HEK293 (cell line): ENCODE measurements at regions not wholly inside any gene's neighbourhood (a gene's known extent, or its start where the extent isn't known, plus 50 kb on each side); places are given as distances from the start of the nearest gene placed in this dataset.

ENCODE experiments used
- CTCF ChIA-PET: fragments of 350-600 bp; formaldehyde crosslinking; extraction: SDS; loops from one replicate; lab custom pipeline; 2021; ENCODE audit warnings: antibody characterized with exemption; lab: Yijun Ruan, JAX
- POLR2A ChIA-PET: fragments of 300-600 bp; formaldehyde crosslinking; extraction: SDS; loops from one replicate; lab custom pipeline; 2020; ENCODE audit warnings: antibody characterized with exemption, inconsistent platforms; lab: Yijun Ruan, JAX
- H3K27ac ChIP-seq: fragments of 200-500 bp; sonication (Bioruptor generic); 2 replicates; pipeline ENCODE4 v1.5.1; 2014; ENCODE audit warnings: low read depth, low read length, control low read depth, inconsistent platforms; ENCODE audit errors: extremely low read depth
- H3K36me3 ChIP-seq, 2 experiments: fragments of 200-500 bp in 1 of 2; sonication (Bioruptor generic) in 1 of 2; 1 replicate in 1 of 2; 2 replicates in 1 of 2; pipeline ENCODE4 v1.5.1; 2014 to 2017; ENCODE audit warnings: inconsistent platforms in 2 of 2, low read length in 2 of 2; ENCODE audit not compliant: control insufficient read depth in 2 of 2, insufficient read depth in 1 of 2
- H3K4me1 ChIP-seq: fragments of 200-500 bp; sonication (Bioruptor generic); 2 replicates; pipeline ENCODE4 v1.5.1; 2014; ENCODE audit warnings: mild to moderate bottlenecking, low read length, inconsistent platforms; ENCODE audit not compliant: control insufficient read depth, insufficient read depth
- H3K4me3 ChIP-seq: 2 replicates; pipeline ENCODE4 v1.5.1; 2011; ENCODE audit warnings: low read depth, mild to moderate bottlenecking, control low read depth, low read length, moderate library complexity
- H3K9me3 ChIP-seq: fragments of 200-500 bp; sonication (Bioruptor generic); 2 replicates; pipeline ENCODE4 v1.5.1; 2014; ENCODE audit warnings: low read depth, low read length, inconsistent platforms; ENCODE audit not compliant: control insufficient read depth, insufficient read depth
- BCL11A ChIP-seq: fragments of 450-650 bp; formaldehyde crosslinking; IDR thresholded peaks from 2 replicates; pipeline ENCODE4 v1.5.1; 2016; ENCODE audit warnings: low read depth, missing biosample characterization, missing genetic modification characterization
- INSM2 ChIP-seq: fragments of 450-650 bp; formaldehyde crosslinking; IDR thresholded peaks from 2 replicates; pipeline ENCODE4 v1.5.1; 2016; ENCODE audit warnings: missing biosample characterization, missing genetic modification characterization
- MZF1 ChIP-seq: fragments of 450-650 bp; formaldehyde crosslinking; IDR thresholded peaks from 2 replicates; pipeline ENCODE4 v1.5.1; 2017; ENCODE audit warnings: missing biosample characterization, missing genetic modification characterization, borderline replicate concordance
- PRDM2 ChIP-seq: fragments of 450-650 bp; formaldehyde crosslinking; IDR thresholded peaks from 2 replicates; pipeline ENCODE4 v1.5.1; 2016; ENCODE audit warnings: missing biosample characterization, missing genetic modification characterization, borderline replicate concordance
- ZFP41 ChIP-seq: fragments of 450-650 bp; formaldehyde crosslinking; IDR thresholded peaks from 2 replicates; pipeline ENCODE4 v1.5.1; 2016; ENCODE audit warnings: missing biosample characterization, missing genetic modification characterization, borderline replicate concordance
- ZFP69B ChIP-seq: fragments of 450-650 bp; formaldehyde crosslinking; IDR thresholded peaks from 2 replicates; pipeline ENCODE4 v1.5.1; 2016; ENCODE audit warnings: missing biosample characterization, missing genetic modification characterization
- ZNF114 ChIP-seq: fragments of 450-650 bp; formaldehyde crosslinking; IDR thresholded peaks from 2 replicates; pipeline ENCODE4 v1.5.0; 2017; ENCODE audit warnings: missing biosample characterization, missing genetic modification characterization
- ZNF121 ChIP-seq: fragments of 450-650 bp; formaldehyde crosslinking; IDR thresholded peaks from 2 replicates; pipeline ENCODE4 v1.5.1; 2016; ENCODE audit warnings: missing biosample characterization, missing genetic modification characterization
- ZNF146 ChIP-seq: fragments of 450-650 bp; formaldehyde crosslinking; IDR thresholded peaks from 2 replicates; pipeline ENCODE4 v1.5.1; 2016; ENCODE audit warnings: missing biosample characterization, missing genetic modification characterization
- ZNF174 ChIP-seq: fragments of 450-650 bp; formaldehyde crosslinking; IDR thresholded peaks from 2 replicates; pipeline ENCODE4 v1.5.0; 2017; ENCODE audit warnings: missing biosample characterization, mild to moderate bottlenecking, missing genetic modification characterization
- ZNF423 ChIP-seq: fragments of 450-650 bp; formaldehyde crosslinking; IDR thresholded peaks from 2 replicates; pipeline ENCODE4 v1.5.1; 2016; ENCODE audit warnings: missing biosample characterization, missing genetic modification characterization
- ZNF433 ChIP-seq: fragments of 450-650 bp; formaldehyde crosslinking; IDR thresholded peaks from 2 replicates; pipeline ENCODE4 v1.5.1; 2016; ENCODE audit warnings: missing biosample characterization, missing genetic modification characterization, low read depth
- ZNF548 ChIP-seq: fragments of 450-650 bp; formaldehyde crosslinking; IDR thresholded peaks from 2 replicates; pipeline ENCODE4 v1.5.1; 2016; ENCODE audit warnings: missing biosample characterization, missing genetic modification characterization
- ZNF707 ChIP-seq: fragments of 450-650 bp; formaldehyde crosslinking; IDR thresholded peaks from 2 replicates; pipeline ENCODE4 v1.5.1; 2016; ENCODE audit warnings: missing biosample characterization, missing genetic modification characterization
- ZNF837 ChIP-seq: fragments of 450-650 bp; formaldehyde crosslinking; IDR thresholded peaks from 2 replicates; pipeline ENCODE4 v1.5.1; 2016; ENCODE audit warnings: missing biosample characterization, missing genetic modification characterization

GRCh38 chr7:41174521-41174920, 528.4 kb downstream of the INHBA start:
- Histone ChIP-seq H3K4me3 (no peak overlapping the region), H3K4me1 (peaks cover 8% of the 10 kb centered on the region; the same call in 1 of the 2 replicates), H3K36me3 (no peaks in the 10 kb centered on the region), H3K9me3 (no peaks in the 10 kb centered on the region), H3K27ac (no peak overlapping the region)
- ChIA-PET POLR2A (no interaction called here), CTCF (interaction anchor here (0.8 kb wide), 1 partner anchor 26 kb away, joined by 5 read pairs; no protein-coding TSS in a partner anchor)
- no peak for TF ChIP-seq ZNF548 (tag by site-specific recombination)
- TF ChIP-seq MZF1 (tag by site-specific recombination) = no peak

- POLR2A ChIA-PET = no interaction called here
- no peak for TF ChIP-seq ZNF433 (tag by site-specific recombination)
- TF ChIP-seq ZNF146 (tag by site-specific recombination) = no peak
- no peak for TF ChIP-seq ZNF121
- TF ChIP-seq, all 188 proteins: peak for 0
- H3K36me3 ChIP-seq = no peaks in the 10 kb centered on the region
- H3K27ac ChIP-seq = no peak overlapping the region
- no peaks in the 10 kb centered on the region for H3K4me1 ChIP-seq
- no peaks in the 10 kb centered on the region for H3K9me3 ChIP-seq
- H3K4me3 ChIP-seq = no peak overlapping the region
- CTCF ChIA-PET = no interaction called here
These were observed 532.4 kb downstream of the INHBA start for GRCh38 chr7:41170466-41170865.

GRCh38 chr7:41169317-41169716, 533.6 kb downstream of the INHBA start:
- no peaks in the 10 kb centered on the region for H3K36me3 ChIP-seq
- H3K9me3 ChIP-seq = no peaks in the 10 kb centered on the region
- H3K27ac ChIP-seq = no peak overlapping the region
- no peak for TF ChIP-seq ZFP41 (tag by site-specific recombination)
- TF ChIP-seq PRDM2 (tag by site-specific recombination) = no peak
- no peak for TF ChIP-seq INSM2
- TF ChIP-seq ZNF174 (tag by site-specific recombination) = no peak
- no peak for TF ChIP-seq ZNF707 (tag by site-specific recombination)
- TF ChIP-seq ZNF837 (tag by site-specific recombination) = no peak
- TF ChIP-seq ZNF114 (tag by site-specific recombination) = no peak
- no peak for TF ChIP-seq ZFP69B (tag by site-specific recombination)
- TF ChIP-seq ZNF423 (tag by site-specific recombination) = no peak
- no peak for TF ChIP-seq BCL11A (tag by site-specific recombination)
- no peaks in the 10 kb centered on the region for H3K4me1 ChIP-seq
- H3K4me3 ChIP-seq = no peak overlapping the region
- POLR2A ChIA-PET = no interaction called here
- CTCF ChIA-PET = interaction anchor here (1.0 kb wide), 1 partner anchor 205 kb away, joined by 3 read pairs; no protein-coding TSS in a partner anchor
